Right renal pelvis (tissue), 4 donors: ENCODE measurements at regions not wholly inside any gene's neighbourhood (a gene's known extent, or its start where the extent isn't known, plus 50 kb on each side); places are given as distances from the start of the nearest gene placed in this dataset.
"Not testable (repeated sequence)": the region's sequence is repeated elsewhere in the genome, so short reads cannot be mapped to it uniquely, and the experiment has no call there.

Experiments
- DNase-seq, 4 donors: peaks; one replicate each; pipeline ENCODE4 v3.0.0-alpha.2; 2013; ENCODE audit warnings: low read depth in 4 of 4, low spot score in 3 of 4, missing footprints in 1 of 4

DNA sequence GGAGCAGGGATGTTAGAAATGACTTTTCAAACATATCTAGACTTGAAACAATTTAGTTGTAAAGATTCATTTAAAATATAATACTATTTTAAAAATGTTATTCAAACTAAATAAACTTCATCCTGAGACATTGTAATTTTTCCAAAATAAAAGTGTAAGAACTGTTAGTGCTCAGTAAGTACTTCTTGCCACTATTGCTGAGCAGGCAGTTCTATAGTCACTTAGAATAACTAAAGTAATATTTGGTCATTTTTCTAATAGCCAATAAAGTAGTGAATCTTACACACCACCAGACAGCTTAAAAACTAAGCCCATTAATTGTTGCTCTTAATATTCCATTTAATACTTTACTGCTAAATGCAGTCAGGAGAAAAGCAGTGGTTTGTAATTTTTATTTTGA is 1120.0 kb upstream of the CDH10 start:
- DNase-seq: no peak

DNA sequence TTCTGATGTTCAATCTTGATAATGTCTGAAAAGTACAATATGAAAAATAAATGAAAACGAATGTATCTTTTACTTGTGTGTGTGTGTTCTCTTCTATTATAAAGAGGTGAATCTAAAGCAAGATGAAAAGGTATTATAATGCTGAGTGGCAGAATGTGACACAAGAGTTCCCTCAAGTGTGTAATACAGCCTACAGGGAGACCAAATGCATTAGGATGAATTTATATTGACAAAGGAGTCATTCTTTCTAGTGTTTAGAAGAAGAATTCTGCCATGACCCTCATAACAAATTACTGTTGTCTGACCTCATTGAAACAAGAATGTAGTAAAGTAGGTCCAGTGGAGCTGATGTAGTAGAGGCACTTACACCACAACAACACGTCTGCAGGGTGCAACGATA is 1119.0 kb upstream of the CDH10 start:
- DNase-seq: no peak

DNA sequence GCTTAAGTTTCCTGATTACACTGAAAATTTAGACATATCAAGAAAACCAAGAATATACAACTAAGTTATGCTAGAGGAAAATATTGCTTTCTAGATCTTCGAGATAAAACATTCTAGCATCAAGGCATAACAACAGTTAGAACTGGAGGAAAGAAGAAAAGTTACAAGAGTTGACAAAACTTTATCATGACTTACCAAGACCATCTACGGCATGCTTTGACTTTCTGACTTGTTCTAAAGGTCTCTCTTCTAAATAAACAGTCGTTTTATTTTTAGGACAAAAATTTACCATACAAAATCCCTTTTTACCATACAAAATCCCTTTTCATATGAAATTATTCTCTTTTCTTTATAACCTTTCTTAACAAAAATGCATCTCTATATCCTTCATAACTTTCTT is 1110.1 kb upstream of the CDH10 start:
- no peak for DNase-seq

DNA sequence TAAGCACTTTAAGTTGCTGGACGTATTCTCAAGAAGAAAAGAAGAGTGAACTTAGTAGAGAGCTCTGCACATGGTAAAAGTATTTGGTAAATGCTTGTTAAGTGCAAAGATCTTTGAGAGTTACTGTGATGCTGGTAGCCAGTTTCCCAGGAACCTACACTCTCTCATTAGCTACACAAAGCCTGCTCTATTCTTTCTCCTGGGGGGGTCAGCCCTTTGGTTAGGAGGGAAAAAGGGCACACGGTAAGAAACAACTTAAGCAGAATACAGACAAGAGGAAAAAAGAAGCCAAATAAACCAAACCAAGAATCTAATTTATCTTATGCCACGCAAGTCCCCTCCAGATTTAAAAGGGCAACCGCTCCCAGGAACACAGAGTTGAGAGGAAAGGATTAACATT is 1100.1 kb upstream of the CDH10 start:
- no peak for DNase-seq

DNA sequence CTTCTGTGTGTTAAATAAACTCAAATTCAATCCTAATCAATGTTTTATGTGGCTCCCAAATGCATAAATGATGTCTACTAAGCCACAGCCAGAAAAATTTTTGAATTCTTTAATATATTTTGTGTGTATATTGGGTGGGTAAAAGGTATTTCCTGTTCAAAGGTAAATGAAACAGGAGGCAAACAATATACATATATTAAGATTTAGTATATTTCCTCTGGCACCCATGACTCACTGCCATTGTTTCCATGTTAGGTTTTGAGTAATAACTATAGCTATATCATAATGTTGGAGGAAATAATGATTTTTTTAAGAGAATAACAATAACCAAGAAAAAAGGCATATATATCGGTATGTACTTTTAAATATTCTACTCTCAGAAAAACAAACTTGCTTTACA is 1071.9 kb upstream of the CDH10 start:
- no peak for DNase-seq

DNA sequence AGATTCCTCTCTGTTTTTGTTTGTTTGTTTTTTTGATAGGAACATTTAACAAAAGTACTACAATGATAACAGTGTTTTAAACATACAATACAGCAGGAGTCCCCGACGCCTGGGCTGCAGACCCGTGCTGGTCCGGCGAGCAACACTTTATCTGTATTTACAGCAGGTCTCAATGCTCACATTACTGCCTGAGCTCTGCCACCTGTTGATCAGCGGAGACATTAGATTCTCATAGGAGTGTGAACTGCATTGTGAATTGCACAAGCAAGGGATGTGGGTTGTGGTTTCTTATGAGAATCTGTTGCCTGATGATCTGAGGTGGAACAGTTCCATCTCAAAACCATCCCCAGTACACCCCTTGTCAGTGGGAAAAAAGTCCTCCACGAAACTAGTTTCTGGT is 1068.5 kb upstream of the CDH10 start:
- DNase-seq: peak in 1 of 4 donors; percentile 3

DNA sequence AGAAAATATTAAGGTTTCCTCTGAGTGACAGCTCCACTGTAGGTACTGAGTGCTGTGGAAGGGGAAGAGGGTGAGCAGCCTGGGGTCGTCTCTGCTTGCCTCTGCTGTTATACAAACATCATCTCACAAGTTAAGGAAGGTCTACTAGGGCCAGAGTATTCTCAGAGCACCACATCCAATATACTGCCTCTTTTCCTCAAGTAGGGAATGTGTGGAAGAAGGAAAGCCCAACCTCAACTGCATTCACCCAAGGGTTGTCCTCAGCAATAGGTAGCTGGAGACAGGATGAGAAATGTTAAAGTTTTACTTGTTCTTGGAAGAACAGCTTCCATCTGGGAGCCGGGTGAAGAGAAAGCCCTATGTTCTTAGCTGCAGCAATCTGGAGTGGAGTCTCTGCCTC is 1062.3 kb upstream of the CDH10 start:
- DNase-seq: no peak

DNA sequence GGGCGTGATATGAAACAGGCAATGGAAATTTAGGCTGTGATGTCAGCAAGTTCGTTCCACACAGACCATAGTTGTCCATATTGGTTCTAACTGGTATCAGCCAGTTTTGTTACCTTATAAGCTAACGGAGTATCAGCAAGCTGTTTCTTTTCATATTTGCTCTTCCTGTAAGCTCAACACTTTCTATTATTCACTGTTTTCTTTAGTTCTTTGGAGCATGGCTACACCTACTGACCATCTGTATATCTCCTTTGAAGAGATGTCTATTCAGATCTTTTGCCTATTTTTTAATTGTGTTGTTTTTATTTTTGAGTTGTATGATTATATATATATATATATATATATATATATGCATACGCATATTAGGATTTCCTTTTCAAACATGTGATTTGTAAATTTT is 1057.2 kb upstream of the CDH10 start:
- DNase-seq: no peak

DNA sequence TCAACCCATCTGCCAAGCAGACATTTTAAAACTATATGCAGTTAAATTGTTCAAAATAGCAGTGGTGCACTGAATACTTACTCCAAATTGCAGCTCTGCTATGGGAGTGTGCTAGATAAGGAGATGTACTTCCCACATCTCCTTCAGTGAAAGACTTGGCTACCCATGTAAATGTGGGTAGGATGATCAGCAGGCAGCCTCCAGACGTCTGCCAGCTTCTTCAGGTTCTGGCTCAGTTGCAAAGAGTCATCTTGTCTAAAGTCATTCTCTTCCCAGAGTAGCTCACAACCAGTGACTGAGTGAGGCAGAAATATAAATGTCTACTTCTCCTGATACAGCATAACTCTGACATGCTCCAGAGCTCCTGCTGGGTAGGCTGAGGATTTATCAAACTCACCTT is 1050.0 kb upstream of the CDH10 start:
- no peak for DNase-seq

DNA sequence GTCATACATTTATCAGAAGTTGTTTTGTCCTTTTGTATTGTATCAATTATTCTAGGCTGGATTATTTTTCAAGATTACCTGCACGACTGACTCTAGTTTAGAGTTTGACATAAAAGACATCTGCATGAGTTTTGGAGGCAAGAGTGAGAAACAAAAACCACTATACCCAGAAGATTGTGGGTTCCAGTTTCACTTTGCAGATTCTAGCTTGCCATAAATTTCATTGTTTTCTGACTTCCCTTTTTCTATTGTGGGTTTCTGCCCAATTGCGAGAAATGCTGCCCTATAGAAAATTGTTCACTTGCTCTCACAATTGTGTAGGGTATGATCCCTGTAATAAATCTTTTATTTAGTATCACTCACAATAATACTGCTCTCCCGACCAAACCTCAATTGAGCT is 1043.4 kb upstream of the CDH10 start:
- DNase-seq: no peak

DNA sequence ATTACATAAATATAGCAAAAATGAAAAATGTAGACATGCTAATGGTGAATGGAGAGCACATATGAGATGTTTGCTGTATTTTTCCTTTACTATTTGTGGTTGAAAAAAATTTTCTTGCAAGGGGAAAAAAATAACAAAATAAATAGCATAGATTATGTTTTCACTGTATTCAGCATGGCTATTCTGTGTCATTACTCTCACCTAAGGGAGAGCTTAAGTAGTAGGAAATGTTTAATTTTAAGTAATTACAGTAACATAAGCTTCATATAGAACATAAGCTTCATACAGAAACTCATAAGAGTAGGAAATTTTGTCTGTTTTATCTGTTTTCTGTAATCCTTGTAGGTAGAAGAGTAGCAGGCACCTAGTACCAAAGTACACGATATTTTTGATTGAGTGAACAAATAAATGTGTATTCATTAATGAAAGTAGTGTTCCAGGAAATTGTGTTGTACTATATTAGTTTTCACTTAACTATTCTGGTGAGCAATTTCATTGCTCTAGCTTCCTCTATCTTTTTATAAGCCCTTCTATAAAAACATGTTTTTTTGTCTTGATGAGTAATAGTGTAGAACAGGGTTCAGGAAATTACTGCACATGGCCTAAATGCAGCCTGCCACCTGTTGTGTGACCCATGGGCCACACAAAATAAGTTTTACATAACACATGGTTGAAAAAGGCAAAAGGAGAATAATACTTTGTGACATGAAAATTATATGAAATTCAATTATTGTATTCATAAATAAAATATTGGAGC is 1025.0 kb upstream of the CDH10 start:
- no peak for DNase-seq

DNA sequence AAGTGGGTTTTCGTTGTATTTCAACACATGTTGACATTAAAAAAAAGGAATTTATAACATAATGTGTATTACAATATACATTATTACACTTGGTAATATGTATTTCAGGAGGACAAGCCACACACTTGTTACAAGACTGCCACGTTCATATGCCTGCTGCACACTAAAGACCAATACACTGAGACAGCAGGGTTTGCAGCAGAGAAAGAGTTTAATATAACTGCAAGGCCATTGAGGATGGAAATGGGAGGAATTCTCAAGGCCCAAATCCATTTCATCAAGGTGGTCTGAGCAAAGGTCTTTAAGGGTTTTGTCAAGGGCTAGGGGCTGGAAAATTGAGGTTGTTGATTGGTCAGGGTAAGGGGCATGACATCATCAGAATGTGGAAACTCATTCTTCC is 1017.8 kb upstream of the CDH10 start:
- no peak for DNase-seq

DNA sequence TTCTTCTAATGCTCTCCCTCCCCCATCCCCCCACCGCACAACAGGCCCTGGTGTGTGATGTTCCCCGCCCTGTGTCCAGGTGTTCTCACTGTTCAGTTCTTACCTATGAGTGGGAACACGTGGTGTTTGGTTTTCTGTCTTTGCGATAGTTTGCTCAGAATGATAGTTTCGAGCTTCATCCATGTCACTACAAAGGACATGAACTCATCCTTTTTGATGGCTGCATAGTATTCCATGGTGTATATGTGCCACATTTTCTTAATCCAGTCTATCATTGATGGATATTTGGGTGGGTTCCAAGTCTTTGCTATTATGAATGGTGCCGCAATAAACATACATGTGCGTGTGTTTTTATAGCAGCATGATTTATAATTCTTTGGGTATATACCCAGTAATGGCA is 1005.5 kb upstream of the CDH10 start:
- not testable (repeated sequence) for DNase-seq

DNA sequence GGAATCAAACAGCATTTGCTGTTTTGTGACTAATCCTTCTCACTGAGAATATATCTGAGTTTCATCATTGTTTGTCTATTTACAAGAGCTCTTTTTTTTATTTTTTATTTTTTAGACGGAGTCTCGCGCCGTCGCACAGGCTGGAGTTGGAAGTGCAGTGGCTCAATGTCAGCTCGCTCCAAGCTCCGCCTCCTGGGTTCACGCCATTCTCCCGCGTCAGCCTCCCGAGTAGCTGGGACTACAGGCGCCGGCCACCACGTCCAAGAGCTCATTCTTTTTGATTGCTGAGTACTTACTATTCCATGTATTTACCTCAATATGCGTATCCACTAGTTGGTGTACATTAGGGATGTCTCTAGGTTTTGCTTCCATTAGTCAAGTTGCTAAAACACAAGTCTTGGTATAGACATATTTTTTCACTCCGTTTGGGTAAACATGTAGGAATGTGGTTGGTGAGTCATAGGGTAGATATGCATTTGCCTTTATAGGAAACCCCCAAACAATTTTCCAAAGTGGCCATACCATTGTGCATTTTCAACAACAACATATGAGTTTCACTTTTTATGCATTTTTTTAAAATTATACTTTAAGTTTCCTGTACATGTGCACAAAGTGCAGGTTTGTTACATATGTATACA is 1005.0 kb upstream of the CDH10 start:
- no peak for DNase-seq

DNA sequence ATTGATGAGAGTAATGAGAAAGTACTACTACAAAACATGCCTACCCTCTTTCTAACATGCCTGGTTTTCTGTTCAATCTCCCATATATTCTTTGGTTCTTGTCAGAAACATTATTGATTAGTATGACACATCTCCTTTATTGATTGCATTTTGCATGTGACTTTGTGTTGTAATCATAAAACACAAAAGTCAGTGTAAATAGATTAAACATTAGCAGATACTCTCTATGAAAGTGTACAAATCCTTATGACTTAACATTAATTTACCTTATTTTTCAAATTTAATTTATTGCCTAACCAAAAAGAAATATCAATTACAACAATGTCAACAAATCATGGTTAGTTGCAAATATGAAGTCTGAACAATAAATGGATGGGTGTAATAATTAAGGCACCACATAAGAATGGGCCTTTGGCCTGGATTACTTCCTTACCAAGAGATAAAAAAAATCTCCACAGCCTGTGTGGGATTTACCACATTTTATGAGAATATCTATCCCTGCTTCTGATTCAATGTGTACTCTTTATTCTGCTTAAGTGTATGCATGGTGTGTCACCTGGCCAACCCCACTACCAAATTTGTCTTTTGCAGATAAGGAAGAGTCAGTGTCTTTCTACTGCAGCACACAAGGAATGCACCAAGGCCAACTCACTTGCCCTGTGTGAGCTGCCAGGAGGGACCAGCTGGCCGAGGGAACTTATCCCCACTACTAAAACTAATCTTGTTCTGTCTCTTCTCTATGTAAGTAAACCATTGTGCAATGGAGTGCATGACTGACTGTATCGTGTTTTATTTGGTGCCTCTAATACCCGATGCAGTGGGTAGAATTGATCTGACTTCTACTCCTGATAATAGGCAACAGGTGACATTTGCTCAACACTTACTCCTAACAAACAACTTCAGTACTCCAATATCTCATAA is 1001.9 kb upstream of the CDH10 start:
- no peak for DNase-seq

DNA sequence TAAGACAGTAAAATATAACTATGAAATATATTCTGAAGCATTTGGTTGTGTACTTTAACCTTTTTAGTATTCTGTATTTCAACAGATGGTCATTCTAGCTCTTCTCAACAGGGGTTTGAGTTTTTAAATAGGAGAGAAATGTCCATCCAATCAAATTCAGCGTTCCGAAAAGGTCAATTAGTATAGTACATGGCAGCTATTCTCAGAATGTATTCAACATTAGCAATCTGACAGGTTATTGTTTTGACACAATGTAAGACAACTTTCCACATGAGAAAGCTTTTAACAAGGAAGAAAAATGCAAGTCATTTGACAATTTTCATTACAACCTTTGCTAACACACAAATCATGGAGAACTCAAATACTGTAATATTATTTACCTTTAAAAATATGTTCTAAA is 996.3 kb upstream of the CDH10 start:
- no peak for DNase-seq

DNA sequence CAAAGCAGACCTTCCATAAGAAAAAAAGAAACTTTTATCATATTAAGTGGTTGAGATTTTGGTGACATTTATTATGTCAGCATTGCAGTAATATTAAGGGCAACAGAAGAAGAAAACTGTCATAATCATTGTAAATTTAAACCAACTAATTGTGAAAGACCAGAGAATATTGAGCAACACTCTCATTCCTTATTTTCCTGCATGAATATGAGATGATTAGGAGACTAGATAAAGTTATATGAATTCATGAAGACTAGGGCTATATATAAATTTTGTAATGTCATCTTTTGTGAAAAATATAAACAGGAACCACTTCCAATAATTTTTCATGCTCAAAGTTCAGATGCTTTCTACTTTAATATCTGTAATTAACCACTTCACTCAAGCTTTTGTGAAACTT is 974.5 kb upstream of the CDH10 start:
- no peak for DNase-seq

DNA sequence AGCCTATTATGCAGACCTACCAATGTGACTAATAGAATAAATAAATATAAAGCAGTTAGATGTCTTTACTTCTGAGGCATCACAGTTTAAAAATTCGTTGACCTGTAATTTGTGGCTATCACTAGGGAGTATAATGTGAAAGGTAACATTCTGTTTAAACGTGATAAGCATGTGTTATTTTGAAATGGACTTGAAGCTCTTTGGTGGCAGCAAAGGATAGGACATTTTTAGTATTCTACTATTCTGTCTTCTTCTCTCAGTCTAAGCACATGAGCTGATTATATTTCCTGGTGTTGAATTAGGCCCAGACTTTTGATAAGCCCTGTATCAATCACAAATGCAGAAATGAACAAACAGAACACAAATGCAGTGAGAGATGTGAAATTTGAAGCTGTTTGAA is 974.0 kb upstream of the CDH10 start:
- no peak for DNase-seq

DNA sequence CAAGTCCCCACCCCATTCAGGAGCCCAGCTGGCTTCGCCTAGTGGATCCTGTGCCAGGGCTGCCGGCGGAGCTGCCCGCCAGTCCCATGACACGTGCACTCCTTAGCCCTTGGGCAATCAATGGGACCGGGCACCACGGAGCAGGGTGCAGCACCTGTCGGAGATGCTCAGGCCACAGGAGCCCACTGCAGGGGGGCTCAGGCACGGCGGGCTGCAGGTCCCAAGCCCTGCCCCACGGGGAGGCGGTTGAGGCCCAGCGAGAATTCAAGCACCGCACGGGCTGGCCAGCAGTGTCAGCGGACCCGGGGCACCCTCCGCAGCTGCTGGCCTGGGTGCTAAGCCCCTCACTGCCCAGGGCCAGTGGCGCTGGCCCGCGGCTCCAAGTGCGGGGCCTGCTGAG is 969.7 kb upstream of the CDH10 start:
- DNase-seq: no peak

DNA sequence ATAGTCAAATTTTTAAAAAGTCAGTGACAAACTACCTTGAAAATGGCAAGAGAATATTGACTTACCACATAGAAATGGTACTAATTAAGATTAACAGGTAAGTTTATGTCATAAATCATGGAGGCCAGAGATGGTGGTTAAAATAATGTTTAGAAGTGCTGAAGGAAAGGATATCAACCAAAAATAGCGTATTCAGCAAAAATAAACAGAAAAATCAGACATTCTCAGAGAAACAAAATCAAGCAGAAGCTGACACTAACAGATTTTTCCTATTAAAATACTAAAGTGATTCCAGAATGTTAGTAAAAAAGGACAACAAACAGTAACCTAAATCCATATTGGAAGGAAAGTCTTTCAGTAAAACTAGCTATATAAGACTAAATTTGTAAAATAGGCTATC is 959.9 kb upstream of the CDH10 start:
- DNase-seq: no peak

DNA sequence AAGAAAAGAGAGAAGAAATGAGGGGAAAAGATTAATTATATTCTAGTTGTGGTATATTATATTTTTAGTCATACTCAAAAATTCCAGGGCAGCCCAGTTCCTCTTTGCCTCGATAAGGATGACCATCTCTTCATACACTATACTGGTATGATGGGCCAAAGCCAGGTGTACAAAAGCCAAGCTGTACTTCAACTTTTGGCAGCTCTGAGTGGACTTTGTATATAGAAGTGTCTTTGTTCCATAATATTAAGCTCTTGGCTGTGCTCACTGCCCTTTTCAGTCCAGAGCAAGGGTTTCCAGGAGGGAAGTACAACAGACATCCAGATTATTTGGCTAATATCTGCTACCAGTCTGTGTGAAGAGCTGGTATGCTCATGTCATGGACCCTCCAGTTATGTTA is 934.3 kb upstream of the CDH10 start:
- no peak for DNase-seq

DNA sequence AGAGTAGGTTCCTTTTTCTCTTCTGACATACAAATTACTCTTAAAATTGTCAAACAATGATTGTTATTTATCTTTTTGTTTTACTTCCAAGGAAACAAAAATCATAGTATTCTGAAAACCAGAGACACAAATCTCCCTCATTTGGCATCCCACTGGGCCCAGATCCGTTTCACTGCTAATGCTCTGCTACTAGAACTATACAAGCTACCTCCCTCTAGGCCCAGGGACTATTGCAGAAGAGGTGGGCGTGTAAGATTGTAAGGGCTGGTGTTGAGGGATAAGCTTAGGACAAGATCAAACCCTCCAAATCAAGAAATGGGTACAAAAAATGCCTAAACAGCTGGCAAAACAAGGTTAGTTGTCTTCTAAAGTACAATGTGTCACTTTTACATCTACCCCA is 928.9 kb upstream of the CDH10 start:
- no peak for DNase-seq
